OCI-LY3 (cell line): ENCODE measurements at regions not wholly inside any gene's neighbourhood (a gene's known extent, or its start where the extent isn't known, plus 50 kb on each side); places are given as distances from the start of the nearest gene placed in this dataset.

Source experiments
- EZH2phosphoT487 ChIP-seq: fragments of 200-600 bp; shearing (Covaris generic); IDR thresholded peaks from 2 replicates; pipeline ENCODE4 v1.6.1; 2018; ENCODE audit warnings: antibody characterized with exemption, mixed run types, low read depth
- TF ChIP-seq, protein P1 (sequence below): fragments of 200-600, 300-600 bp; sonication (generic); IDR thresholded peaks from 2 replicates; pipeline ENCODE4 v1.5.1; 2014; ENCODE audit warnings: antibody characterized with exemption, low read length, low read depth

DNA sequence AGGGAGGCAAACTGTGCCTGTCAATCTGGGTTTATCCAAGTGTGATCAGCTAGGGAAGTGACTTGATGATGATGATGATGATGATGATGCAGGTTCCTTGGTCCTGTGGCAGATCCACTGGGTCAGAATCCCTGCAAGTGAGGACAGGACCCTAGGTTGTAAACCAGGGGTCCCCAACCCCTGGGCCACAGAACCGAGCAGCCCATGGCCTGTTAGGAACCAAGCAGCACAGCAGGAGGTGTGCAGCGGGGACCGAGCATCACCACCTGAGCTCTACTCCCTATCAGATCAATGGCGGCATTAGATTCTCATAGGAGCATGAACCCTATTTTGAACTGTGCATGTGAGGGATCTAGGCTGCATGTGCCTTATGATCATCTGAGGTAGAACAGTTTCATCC, 144.7 kb upstream of the PDE1C start:
- TF ChIP-seq, protein P1, sequence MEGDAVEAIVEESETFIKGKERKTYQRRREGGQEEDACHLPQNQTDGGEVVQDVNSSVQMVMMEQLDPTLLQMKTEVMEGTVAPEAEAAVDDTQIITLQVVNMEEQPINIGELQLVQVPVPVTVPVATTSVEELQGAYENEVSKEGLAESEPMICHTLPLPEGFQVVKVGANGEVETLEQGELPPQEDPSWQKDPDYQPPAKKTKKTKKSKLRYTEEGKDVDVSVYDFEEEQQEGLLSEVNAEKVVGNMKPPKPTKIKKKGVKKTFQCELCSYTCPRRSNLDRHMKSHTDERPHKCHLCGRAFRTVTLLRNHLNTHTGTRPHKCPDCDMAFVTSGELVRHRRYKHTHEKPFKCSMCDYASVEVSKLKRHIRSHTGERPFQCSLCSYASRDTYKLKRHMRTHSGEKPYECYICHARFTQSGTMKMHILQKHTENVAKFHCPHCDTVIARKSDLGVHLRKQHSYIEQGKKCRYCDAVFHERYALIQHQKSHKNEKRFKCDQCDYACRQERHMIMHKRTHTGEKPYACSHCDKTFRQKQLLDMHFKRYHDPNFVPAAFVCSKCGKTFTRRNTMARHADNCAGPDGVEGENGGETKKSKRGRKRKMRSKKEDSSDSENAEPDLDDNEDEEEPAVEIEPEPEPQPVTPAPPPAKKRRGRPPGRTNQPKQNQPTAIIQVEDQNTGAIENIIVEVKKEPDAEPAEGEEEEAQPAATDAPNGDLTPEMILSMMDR: no peak
- TF ChIP-seq EZH2phosphoT487: no peak
